SK-N-SH treated with all-trans-retinoic acid at 6 μM for 48 hours (cell line): ENCODE measurements at regions not wholly inside any gene's neighbourhood (a gene's known extent, or its start where the extent isn't known, plus 50 kb on each side); places are given as distances from the start of the nearest gene placed in this dataset.

Experiments used
- CSDC2 ChIP-seq: fragments of 250-450 bp; sonication (Bioruptor Pico); IDR thresholded peaks from 2 replicates; pipeline ENCODE4 v1.5.0; 2020; ENCODE audit warnings: mild to moderate bottlenecking, moderate library complexity
- CSRNP3 ChIP-seq: fragments of 250-450 bp; sonication (Bioruptor Pico); IDR thresholded peaks from 2 replicates; pipeline ENCODE4 v1.5.1; 2021; ENCODE audit warnings: mild to moderate bottlenecking, moderate library complexity
- OSR1 ChIP-seq: fragments of 250-450 bp; sonication (Bioruptor Pico); IDR thresholded peaks from 2 replicates; pipeline ENCODE4 v1.8.0; 2022; ENCODE audit warnings: moderate library complexity, mild to moderate bottlenecking, inconsistent platforms
- ZFP3 ChIP-seq: fragments of 250-450 bp; sonication (Bioruptor Pico); IDR thresholded peaks from 2 replicates; pipeline ENCODE4 v1.5.0; 2020; ENCODE audit warnings: mild to moderate bottlenecking, moderate library complexity
- ZFP30 ChIP-seq: fragments of 450-650 bp; formaldehyde crosslinking; IDR thresholded peaks from 2 replicates; pipeline ENCODE4 v1.5.0; 2022; ENCODE audit warnings: mild to moderate bottlenecking, moderate library complexity
- ZNF565 ChIP-seq: fragments of 450-650 bp; formaldehyde crosslinking; conservative IDR thresholded peaks from 2 replicates; pipeline ENCODE4 v1.5.0; 2020; ENCODE audit warnings: low read depth, mild to moderate bottlenecking, moderate library complexity
- ZNF70 ChIP-seq: fragments of 450-650 bp; formaldehyde crosslinking; IDR thresholded peaks from 2 replicates; pipeline ENCODE4 v1.5.0; 2020; ENCODE audit warnings: mild to moderate bottlenecking, moderate library complexity
- TF ChIP-seq, protein P1 (sequence below): fragments of 250-450 bp; sonication (Bioruptor Pico); IDR thresholded peaks from 2 replicates; pipeline ENCODE4 v1.8.0; 2021; ENCODE audit warnings: low read depth, mild to moderate bottlenecking, moderate library complexity, borderline replicate concordance
- TF ChIP-seq, protein P2 (sequence below): fragments of 250-450 bp; sonication (Bioruptor Pico); IDR thresholded peaks from 2 replicates; pipeline ENCODE4 v1.5.1; 2020; ENCODE audit warnings: low read depth, mild to moderate bottlenecking, moderate library complexity
- TF ChIP-seq, protein P3 (sequence below): fragments of 250-450 bp; sonication (Bioruptor Pico); IDR thresholded peaks from 2 replicates; pipeline ENCODE4 v1.8.0; 2020; ENCODE audit warnings: mild to moderate bottlenecking, moderate library complexity, borderline replicate concordance

DNA sequence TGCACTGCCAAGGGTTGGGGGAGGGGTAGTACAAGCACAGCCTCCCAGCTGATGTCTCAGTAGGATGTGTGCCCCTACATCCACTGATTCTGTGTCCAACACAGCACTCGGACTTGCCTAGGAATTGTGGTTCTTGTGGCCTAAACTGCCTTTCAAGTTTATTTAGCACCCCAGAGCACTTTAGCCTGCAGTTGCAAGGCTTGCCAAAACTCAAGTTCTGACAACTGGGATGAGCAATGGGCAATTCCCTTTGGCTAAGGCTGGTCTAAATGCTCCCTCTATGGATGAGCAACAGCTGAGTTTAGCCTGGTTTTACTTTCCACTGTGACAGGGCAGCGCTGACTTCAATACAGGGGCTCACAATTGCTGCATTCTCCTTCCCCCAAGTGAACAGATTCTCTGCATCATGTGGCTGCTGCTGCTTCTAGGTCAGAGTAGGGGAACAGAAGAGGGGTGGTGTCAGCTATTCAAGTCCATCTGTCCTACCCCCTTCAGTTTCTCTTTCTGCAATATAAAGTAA lies 471.5 kb downstream of the PIK3C3 start:
- TF ChIP-seq, protein P1, sequence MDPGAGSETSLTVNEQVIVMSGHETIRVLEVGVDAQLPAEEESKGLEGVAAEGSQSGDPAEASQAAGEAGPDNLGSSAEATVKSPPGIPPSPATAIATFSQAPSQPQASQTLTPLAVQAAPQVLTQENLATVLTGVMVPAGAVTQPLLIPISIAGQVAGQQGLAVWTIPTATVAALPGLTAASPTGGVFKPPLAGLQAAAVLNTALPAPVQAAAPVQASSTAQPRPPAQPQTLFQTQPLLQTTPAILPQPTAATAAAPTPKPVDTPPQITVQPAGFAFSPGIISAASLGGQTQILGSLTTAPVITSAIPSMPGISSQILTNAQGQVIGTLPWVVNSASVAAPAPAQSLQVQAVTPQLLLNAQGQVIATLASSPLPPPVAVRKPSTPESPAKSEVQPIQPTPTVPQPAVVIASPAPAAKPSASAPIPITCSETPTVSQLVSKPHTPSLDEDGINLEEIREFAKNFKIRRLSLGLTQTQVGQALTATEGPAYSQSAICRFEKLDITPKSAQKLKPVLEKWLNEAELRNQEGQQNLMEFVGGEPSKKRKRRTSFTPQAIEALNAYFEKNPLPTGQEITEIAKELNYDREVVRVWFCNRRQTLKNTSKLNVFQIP (CRISPR knock-in tag) = no peak
- TF ChIP-seq, protein P2, sequence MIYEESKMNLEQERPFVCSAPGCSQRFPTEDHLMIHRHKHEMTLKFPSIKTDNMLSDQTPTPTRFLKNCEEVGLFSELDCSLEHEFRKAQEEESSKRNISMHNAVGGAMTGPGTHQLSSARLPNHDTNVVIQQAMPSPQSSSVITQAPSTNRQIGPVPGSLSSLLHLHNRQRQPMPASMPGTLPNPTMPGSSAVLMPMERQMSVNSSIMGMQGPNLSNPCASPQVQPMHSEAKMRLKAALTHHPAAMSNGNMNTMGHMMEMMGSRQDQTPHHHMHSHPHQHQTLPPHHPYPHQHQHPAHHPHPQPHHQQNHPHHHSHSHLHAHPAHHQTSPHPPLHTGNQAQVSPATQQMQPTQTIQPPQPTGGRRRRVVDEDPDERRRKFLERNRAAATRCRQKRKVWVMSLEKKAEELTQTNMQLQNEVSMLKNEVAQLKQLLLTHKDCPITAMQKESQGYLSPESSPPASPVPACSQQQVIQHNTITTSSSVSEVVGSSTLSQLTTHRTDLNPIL (CRISPR knock-in tag) = no peak
- TF ChIP-seq CSDC2 = no peak
- no peak for TF ChIP-seq CSRNP3
- TF ChIP-seq ZFP30 (CRISPR knock-in tag) = no peak
- TF ChIP-seq ZNF70 = no peak
- no peak for TF ChIP-seq OSR1 (CRISPR knock-in tag)
- no peak for TF ChIP-seq ZNF565 (CRISPR knock-in tag)
- TF ChIP-seq ZFP3 (CRISPR knock-in tag) = no peak
- TF ChIP-seq, protein P3, sequence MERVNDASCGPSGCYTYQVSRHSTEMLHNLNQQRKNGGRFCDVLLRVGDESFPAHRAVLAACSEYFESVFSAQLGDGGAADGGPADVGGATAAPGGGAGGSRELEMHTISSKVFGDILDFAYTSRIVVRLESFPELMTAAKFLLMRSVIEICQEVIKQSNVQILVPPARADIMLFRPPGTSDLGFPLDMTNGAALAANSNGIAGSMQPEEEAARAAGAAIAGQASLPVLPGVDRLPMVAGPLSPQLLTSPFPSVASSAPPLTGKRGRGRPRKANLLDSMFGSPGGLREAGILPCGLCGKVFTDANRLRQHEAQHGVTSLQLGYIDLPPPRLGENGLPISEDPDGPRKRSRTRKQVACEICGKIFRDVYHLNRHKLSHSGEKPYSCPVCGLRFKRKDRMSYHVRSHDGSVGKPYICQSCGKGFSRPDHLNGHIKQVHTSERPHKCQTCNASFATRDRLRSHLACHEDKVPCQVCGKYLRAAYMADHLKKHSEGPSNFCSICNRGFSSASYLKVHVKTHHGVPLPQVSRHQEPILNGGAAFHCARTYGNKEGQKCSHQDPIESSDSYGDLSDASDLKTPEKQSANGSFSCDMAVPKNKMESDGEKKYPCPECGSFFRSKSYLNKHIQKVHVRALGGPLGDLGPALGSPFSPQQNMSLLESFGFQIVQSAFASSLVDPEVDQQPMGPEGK (CRISPR knock-in tag) = no peak
